ENCODE measurements at regions not wholly inside any gene's neighbourhood (a gene's known extent, or its start where the extent isn't known, plus 50 kb on each side); places are given as distances from the start of the nearest gene placed in this dataset.

DNA sequence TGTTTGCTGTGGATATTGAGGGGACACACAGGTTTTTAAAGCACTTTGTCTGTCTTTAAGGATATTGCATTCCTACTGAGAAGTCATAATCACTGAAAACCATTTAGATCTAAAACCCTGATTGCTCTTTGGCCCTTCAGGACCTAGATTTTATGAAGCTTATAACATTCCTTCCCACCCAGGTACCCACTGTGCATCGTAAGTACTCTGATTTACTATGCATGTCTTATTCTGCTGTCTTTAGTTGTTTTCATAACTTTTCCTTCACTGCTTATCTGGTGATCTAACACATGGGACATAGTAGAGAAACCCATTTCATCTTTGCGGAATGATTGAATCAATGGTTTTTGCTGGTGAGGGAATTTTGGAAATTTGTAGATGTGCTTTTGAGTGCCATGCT lies 247.0 kb upstream of the RARB start:
- TF ChIP-seq, protein P1, sequence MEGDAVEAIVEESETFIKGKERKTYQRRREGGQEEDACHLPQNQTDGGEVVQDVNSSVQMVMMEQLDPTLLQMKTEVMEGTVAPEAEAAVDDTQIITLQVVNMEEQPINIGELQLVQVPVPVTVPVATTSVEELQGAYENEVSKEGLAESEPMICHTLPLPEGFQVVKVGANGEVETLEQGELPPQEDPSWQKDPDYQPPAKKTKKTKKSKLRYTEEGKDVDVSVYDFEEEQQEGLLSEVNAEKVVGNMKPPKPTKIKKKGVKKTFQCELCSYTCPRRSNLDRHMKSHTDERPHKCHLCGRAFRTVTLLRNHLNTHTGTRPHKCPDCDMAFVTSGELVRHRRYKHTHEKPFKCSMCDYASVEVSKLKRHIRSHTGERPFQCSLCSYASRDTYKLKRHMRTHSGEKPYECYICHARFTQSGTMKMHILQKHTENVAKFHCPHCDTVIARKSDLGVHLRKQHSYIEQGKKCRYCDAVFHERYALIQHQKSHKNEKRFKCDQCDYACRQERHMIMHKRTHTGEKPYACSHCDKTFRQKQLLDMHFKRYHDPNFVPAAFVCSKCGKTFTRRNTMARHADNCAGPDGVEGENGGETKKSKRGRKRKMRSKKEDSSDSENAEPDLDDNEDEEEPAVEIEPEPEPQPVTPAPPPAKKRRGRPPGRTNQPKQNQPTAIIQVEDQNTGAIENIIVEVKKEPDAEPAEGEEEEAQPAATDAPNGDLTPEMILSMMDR (IDR thresholded peaks at IDR 0.05): no peak
- no peak for TF ChIP-seq POLR2A (IDR thresholded peaks at IDR 0.05)
